HG03342 (cell line): ENCODE measurements at regions not wholly inside any gene's neighbourhood (a gene's known extent, or its start where the extent isn't known, plus 50 kb on each side); places are given as distances from the start of the nearest gene placed in this dataset.
"Not testable (repeated sequence)": the region's sequence is repeated elsewhere in the genome, so short reads cannot be mapped to it uniquely, and the experiment has no call there.

Source experiments
- ATAC-seq: cut with Tn5 transposase; IDR thresholded peaks from one replicate; pipeline ENCODE4 v1.9.1; 2021; ENCODE audit warnings: mild to moderate bottlenecking, moderate library complexity; ENCODE audit not compliant: unreplicated experiment

- ATAC-seq: no peak
Observed at GRCh38 chr17:33680472-33680871, 387.4 kb upstream of the ASIC2 start.

- ATAC-seq: no peak
Observed at GRCh38 chr17:33682599-33682998, 389.5 kb upstream of the ASIC2 start.

DNA sequence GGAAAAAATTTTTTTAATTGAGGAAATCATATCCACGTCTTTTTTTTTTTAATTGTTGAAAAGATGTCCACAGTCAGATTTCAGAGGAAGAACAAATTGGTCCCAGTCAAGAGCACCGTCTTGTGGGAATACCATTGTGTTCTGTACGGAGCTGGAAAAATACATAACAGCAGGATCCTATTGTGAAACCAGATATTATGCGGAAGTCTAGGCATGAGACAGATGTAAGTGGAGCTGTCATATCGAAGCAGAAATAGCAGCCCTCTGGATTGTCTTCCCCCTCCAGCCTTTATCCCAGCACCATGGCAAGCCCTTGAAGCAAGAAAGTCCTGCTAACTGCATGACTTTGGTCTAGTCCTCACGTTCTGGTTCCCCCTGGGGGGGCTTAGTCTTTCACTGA lies 391.6 kb upstream of the ASIC2 start:
- ATAC-seq: no peak

DNA sequence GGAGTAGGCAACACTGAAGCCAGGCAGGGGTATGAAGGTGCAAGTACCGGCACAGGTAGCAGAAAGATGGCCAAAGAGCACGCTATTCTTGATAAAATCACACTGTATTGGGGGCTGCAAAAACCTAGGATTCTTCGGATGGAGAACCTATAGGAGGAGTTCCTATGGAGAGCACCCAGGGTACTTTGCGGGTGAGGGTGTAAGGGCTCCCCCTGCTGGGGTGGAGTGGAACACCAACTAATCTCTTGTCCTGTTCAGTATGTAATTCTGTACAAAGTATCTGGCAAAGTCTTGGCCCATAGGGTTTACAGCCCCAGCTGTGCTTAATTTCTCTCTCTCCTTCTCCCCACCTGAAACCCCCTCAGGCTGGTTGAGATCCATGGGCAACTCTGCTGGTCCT lies 393.1 kb upstream of the ASIC2 start:
- no peak for ATAC-seq

DNA sequence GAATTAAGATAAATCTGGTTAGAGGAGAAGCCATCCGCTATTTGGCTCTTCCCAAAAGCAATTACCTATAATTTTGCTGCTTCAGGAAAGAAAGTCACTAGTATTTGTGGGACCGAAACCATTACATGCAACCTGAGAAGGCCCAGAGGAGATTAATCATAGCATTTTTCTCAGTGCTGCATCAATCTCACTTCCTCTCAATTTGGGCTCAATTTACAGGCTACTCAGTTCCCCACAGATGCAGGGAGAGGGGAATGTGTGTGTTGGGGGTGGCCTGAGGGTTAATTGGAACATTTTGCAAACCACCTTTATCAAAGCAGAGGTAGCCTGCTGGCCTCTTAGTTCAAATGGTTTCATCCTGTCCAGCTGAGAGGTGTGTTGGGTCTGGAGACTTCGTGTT lies 394.7 kb upstream of the ASIC2 start:
- ATAC-seq: no peak

DNA sequence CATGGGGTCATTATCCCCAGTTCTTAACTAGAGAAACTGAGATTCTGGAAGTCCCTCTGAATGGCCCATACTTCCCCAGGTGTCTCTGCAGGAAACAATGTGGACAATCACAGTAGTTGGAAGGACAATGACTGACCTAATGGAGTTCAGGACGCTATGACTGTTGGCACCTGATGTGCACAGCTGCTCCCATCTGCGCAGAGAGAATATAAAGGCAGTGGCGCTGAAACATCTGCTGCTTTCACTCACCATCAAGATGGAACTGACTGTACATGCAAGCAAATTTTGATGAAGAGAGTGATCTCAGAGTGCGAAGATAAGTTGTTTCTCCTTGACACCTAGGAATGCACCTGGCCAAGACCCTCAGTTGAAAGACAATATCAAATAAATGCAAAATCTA lies 395.7 kb upstream of the ASIC2 start:
- no peak for ATAC-seq

GRCh38 chr17:33689725-33690124 lies 396.6 kb upstream of the ASIC2 start:
- ATAC-seq: no peak

DNA sequence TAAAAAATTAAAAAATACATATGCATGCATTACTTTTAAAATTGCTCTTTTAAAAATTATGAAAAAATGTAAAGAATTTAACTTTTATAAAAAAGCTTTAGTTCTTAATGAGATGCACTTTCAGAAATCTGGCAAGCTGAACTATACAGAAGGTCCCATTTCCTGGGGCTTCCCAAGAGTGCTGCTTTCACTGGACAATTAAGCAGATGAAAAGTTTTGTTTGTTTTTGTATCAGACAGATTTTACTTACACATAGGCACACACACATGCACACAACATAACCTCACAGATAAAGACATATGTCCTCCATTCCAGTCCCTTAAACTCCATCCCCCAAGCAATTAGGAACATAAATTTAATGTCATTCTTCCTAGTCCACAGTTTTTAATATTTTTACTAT lies 402.3 kb upstream of the ASIC2 start:
- ATAC-seq: no peak

GRCh38 chr17:33696102-33696501 lies 403.0 kb upstream of the ASIC2 start:
- ATAC-seq: no peak

- ATAC-seq: no peak
Observed at GRCh38 chr17:33697557-33697956, 404.5 kb upstream of the ASIC2 start.

DNA sequence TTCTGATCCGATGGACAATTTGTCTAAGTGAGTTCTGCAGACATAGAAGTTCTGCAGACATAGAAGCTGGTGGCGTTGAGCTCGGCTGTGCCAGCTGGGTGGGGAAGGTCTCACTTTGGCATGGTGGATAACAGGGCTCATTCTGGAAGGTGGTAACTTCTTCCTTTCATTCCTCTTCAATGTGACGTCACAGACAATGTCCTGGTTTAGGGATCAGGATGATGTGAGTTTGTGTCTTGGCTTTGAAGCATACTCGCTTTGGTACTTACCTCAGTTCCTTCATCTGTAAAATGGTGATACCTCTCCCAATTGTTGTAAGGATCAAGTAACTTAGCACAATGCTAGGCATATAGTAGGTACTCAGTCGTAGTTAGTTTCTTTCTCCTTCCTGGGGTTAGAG lies 408.8 kb upstream of the ASIC2 start:
- no peak for ATAC-seq

DNA sequence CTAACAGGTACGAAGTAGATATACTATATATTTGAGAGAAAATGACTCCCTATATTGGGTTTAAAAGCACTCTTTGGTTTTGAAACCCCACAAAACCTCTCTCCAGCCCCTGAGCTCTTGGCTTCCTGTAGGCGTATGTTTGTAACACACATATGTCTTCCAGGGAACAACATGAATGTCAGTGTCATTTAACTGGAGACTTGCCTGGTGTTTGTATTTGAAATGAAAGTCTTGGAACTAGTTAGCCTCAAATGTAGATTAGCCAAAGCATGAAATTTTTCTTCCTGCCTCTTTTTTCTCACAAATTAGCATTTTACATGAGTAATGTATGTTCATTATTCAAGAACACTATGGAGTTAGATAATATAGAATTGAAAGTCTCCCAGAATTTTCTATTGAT lies 411.8 kb upstream of the ASIC2 start:
- ATAC-seq: no peak

GRCh38 chr17:33709881-33710280 lies 416.8 kb upstream of the ASIC2 start:
- ATAC-seq: no peak

- no peak for ATAC-seq
Observed at GRCh38 chr17:33712120-33712519, 419.0 kb upstream of the ASIC2 start.

GRCh38 chr17:33716957-33717356 lies 423.9 kb upstream of the ASIC2 start:
- ATAC-seq: no peak

GRCh38 chr17:33723736-33724135 lies 430.6 kb upstream of the ASIC2 start:
- ATAC-seq: not testable (repeated sequence)

- no peak for ATAC-seq
Observed at GRCh38 chr17:33725675-33726271, 432.7 kb upstream of the ASIC2 start.

DNA sequence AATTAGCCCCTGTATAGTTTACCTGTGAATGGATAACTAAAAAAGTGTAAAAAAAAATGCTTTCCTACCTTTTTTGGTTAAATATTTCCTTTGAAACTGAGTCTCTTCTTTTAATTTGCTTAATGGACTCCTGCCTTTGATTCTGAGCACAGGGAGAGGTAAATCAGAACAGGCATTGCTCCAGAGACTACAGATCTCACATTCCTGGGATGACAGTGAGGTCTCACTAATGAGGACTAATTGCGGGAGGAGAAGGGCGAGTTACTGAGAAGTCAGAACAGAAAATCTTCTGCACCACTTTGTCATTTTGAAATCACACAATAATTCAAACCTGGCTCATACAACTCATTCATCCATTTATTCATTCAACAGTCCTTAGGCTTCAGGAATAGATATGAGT lies 437.0 kb upstream of the ASIC2 start:
- ATAC-seq: no peak

DNA sequence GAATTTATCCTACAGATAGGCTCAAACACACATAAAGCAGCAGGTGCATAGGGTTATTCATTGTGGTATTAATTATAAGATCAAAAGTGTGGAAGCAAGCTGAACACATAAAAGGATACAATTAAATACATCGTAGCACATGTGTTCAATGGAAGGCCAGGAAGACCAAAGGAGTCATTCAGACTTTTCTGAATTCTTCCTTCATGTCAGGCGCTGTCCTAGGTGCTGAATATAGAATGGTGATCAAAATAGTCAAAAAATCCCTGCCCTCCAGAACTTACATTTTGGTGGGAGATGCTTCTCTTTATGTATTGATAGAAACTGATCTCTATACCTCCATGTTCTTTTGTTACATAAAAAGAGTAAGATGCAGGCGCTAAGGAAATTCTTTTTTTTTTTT lies 439.0 kb upstream of the ASIC2 start:
- no peak for ATAC-seq

- no peak for ATAC-seq
Observed at GRCh38 chr17:33739714-33740113, 446.6 kb upstream of the ASIC2 start.

DNA sequence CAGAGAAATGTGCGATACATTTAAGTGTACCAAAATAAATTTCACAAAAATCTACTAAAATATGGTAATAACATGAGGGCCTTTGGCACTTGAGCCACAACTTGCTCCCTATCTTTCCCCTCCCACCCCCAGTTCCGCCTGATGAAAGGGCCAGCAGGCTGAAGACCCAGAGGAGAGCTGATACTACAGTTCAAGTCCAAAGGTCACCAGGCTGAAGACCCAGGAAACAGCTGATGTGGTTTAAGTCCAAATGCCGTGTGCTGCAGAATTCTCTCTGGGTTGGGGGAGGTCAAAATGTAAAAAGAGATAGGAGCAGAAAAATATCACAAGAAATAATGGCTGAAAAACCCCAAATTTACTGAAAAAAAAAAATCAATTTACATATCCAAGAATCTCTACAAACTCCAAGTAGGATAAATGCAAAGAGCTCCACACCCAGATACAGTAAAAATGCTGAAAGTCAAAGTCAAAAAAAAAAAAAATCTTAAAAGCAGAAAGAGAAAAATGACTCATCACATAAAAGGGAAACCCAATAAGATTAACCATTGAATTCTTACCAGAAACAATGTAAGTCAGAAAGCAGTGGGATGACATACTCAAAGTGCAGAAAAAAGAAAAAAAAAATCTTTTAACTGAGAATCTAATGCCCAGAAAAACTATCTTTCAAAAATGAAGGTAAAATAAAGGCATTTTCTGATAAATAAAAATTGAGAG lies 452.1 kb upstream of the ASIC2 start:
- no peak for ATAC-seq

- ATAC-seq: no peak
Observed at GRCh38 chr17:33749171-33749570, 456.1 kb upstream of the ASIC2 start.
